Pancreas (tissue), 10 donors: ENCODE measurements at regions not wholly inside any gene's neighbourhood (a gene's known extent, or its start where the extent isn't known, plus 50 kb on each side); places are given as distances from the start of the nearest gene placed in this dataset.

Experiments
- ATAC-seq, 4 donors: fragments of 200-7000 bp; cut with Tn5 transposase; one replicate each; pipeline versions ENCODE4 v1.8.0 to v1.9.1; 2020; ENCODE audit warnings: mild to moderate bottlenecking in 4 of 4, moderate library complexity in 4 of 4
- DNase-seq, 6 donors: peaks; one replicate each; pipeline ENCODE4 v3.0.0-alpha.2; 2020
- FAIRE-seq: peaks from 2 replicates; lab custom pipeline; 2012; peaks lifted over from hg19 to GRCh38; lab: Jason Lieb, UNC
- H3K27ac ChIP-seq, 4 donors: fragments of 200-600 bp; sonication (generic); 1 replicate in 3 of 4; 2 replicates in 1 of 4; pipeline versions ENCODE4 v1.5.0 to v1.8.0; 2020
- H3K27me3 ChIP-seq, 4 donors: fragments of 200-600 bp; one replicate each; pipeline ENCODE4 v1.8.0; 2021
- H3K36me3 ChIP-seq, 3 donors: fragments of 200-600 bp; sonication (generic) in 1 of 3; one replicate each; pipeline versions ENCODE4 v1.5.0 to v1.8.0; 2020 to 2021
- H3K4me1 ChIP-seq, 3 donors: fragments of 200-600 bp; one replicate each; pipeline ENCODE4 v1.8.0; 2021
- H3K4me3 ChIP-seq, 4 donors: fragments of 200-600 bp; sonication (generic) in 2 of 4; one replicate each; pipeline versions ENCODE4 v1.5.0 to v1.8.0; 2020 to 2021
- H3K9me3 ChIP-seq, 4 donors: fragments of 200-600 bp; one replicate each; pipeline ENCODE4 v1.8.0; 2021
- CTCF ChIP-seq, 4 donors: fragments of 200-600 bp; sonication (generic) in 3 of 4; IDR thresholded peaks; one replicate each; pipeline versions ENCODE4 v1.5.0 to v1.8.0; 2021; ENCODE audit warnings: antibody characterized with exemption in 4 of 4
- WGBS, 2 donors: extraction: QIAGEN DNeasy Blood & Tissue Kit; methylation state at CpG; one replicate each; pipeline ENCODE4 v1.1.7; 2013; 5-methylcytosine and 5-hydroxymethylcytosine counted together
- intact Hi-C, 3 donors: fragments of 100-400 bp; cut with DNase I; formaldehyde crosslinking; loops; one replicate each; pipeline versions ENCODE4 v1.11.1 to v1.14.2; 2022
- donor health status: healthy with polysubstance abuse.
- donor health status: DM: no; HTN: no; CAD: no; lungs with moderate emphysema.
- donor health status: DM: no; HTN: no; CAD: no.
- donor health status: control.
- donor health status: control.
- donor health status: Bipolar disorder and iron deficiency.
- donor health status: DM: yes; HTN: yes; CAD: no.
- donor health status: DM: no; HTN: no; CAD: no.
- donor health status: DM: no; HTN: no; CAD: no.
- donor health status: DM: yes; HTN: yes; CAD: no.

DNA sequence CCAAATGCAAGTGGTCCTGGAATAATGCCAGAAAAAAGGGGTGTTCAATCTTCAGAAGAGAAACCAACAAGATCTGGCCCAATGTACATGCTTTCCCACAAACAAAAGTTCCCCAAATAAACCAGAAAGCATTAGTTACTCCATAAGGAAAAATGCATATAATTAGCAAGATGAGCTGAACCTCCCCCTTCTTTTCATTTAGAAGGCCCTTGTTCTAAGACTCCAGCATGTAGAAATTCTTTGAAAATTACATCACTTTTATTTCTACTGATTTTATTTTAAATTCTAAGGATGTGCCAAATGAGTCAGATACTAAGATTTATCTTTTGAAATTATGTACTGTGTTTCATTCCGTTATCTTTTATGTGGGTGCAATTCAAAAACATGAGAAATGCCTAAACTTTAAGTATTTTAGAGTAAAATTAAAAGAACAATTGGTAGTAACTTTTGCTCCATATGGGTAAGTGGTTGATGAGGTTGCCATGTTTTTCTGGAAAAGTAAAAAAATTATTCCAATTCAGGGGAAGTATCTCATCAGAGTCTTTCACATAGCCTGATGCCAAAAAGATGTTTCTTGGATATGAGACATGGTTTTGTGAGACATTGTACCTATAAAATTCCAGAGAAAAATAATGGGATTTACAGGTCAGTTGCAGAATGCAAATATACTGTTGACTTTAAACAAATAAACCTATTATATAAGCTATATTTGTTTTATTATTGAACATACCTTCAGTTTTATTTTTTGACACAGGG, 106.5 kb upstream of the CCDC112 start:
- no peak overlapping the region for H3K4me3 ChIP-seq
- no peaks in the 10 kb centered on the region for H3K36me3 ChIP-seq
- no peak for TF ChIP-seq CTCF (IDR thresholded peaks at IDR 0.05)
- WGBS, 2 donors: 95% methylated on average over 1 of the region's 1 CpG
- no peaks in the 10 kb centered on the region for H3K9me3 ChIP-seq
- ATAC-seq: no peak
- no peaks in the 10 kb centered on the region for H3K27me3 ChIP-seq
- no peak for FAIRE-seq
- intact Hi-C loops: no loop called here
- no peak overlapping the region for H3K27ac ChIP-seq
- no peaks in the 10 kb centered on the region for H3K4me1 ChIP-seq
- no peak for DNase-seq

DNA sequence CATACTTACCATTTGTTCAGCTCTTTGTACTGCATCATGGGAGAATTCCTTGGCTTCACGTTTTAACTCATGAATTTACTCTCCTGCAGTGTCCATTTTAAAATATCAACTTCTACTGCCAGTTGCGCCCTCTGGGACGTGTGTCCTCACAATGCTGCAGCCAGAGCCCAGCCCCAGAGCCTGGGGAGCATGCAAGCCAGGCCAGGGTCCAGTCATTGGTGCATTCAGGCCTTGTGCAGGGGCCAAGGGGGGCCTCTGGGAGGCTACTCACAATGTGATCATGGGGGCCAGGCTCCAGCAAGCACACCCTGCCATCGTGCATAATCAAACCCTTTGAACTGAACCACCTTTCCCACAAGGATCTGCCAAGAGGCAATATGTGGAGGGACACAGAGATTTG, 105.6 kb upstream of the CCDC112 start:
- 56 to 62% methylated on average over 4 of the region's 4 CpGs for WGBS, 2 donors
- H3K36me3 ChIP-seq: no peaks in the 10 kb centered on the region
- no peak for TF ChIP-seq CTCF (IDR thresholded peaks at IDR 0.05)
- no peaks in the 10 kb centered on the region for H3K27me3 ChIP-seq
- no peak overlapping the region for H3K27ac ChIP-seq
- FAIRE-seq (no peak), DNase-seq (no peak), ATAC-seq (no peak)
- intact Hi-C loops: no loop called here
- H3K4me1 ChIP-seq: no peaks in the 10 kb centered on the region
- H3K4me3 ChIP-seq: no peak overlapping the region
- no peaks in the 10 kb centered on the region for H3K9me3 ChIP-seq

DNA sequence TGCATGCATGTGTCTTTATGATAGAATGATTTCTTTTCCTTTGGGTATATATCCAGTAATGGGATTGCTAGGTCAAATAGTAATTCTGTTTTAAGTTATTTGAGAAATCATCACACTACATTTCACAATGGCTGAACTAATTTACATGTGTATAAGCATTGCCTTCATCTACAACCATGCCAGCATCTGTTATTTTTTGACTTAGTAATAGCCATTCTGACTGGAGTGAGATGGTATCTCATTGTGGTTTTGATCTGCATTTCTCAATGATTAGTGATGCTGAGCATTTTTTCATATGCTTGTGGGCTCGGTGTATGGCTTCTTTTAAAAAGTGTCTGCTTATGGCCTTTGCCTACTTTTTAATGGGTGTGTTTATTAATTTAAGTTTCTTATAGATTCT, 102.3 kb upstream of the CCDC112 start:
- Histone ChIP-seq H3K36me3 (no peaks in the 10 kb centered on the region), H3K9me3 (no peaks in the 10 kb centered on the region), H3K27ac (no peak overlapping the region), H3K4me3 (no peak overlapping the region), H3K27me3 (no peaks in the 10 kb centered on the region), H3K4me1 (no peaks in the 10 kb centered on the region)
- no peak for TF ChIP-seq CTCF (IDR thresholded peaks at IDR 0.05)
- intact Hi-C loops: no loop called here
- DNase-seq (no peak), FAIRE-seq (no peak), ATAC-seq (no peak)
- 95 to 97% methylated on average over 1 of the region's 1 CpG for WGBS, 2 donors

GRCh38 chr5:115396688-115397087, 100.2 kb upstream of the CCDC112 start:
- intact Hi-C loops: no loop called here
- no peak for ATAC-seq
- H3K27ac ChIP-seq: no peak overlapping the region
- no peak for TF ChIP-seq CTCF (IDR thresholded peaks at IDR 0.05)
- H3K36me3 ChIP-seq: no peaks in the 10 kb centered on the region
- WGBS, 2 donors: 76 to 81% methylated on average over 2 of the region's 2 CpGs
- FAIRE-seq: no peak
- no peak overlapping the region for H3K4me3 ChIP-seq
- DNase-seq: no peak
- no peaks in the 10 kb centered on the region for H3K27me3 ChIP-seq
- no peaks in the 10 kb centered on the region for H3K9me3 ChIP-seq
- peaks cover 0 to 4% (median 0%) of the 10 kb centered on the region in 3 donors for H3K4me1 ChIP-seq

- no peak overlapping the region for H3K4me3 ChIP-seq
- DNase-seq (no peak), FAIRE-seq (no peak), ATAC-seq (no peak)
- no peaks in the 10 kb centered on the region for H3K9me3 ChIP-seq
- no peak for TF ChIP-seq CTCF (IDR thresholded peaks at IDR 0.05)
- H3K36me3 ChIP-seq: no peaks in the 10 kb centered on the region
- peaks cover 0 to 6% (median 0%) of the 10 kb centered on the region in 3 donors for H3K4me1 ChIP-seq
- WGBS, 2 donors: 66 to 68% methylated on average over 2 of the region's 2 CpGs
- H3K27me3 ChIP-seq: no peaks in the 10 kb centered on the region
- no peak overlapping the region for H3K27ac ChIP-seq
- intact Hi-C loops: no loop called here
Observed at GRCh38 chr5:115396081-115396480, 99.6 kb upstream of the CCDC112 start.
